HG03558 (cell line): ENCODE measurements at regions not wholly inside any gene's neighbourhood (a gene's known extent, or its start where the extent isn't known, plus 50 kb on each side); places are given as distances from the start of the nearest gene placed in this dataset.

Source experiments
- ATAC-seq: cut with Tn5 transposase; IDR thresholded peaks from one replicate; pipeline ENCODE4 v1.9.1; 2021; ENCODE audit warnings: moderate number of reproducible peaks; ENCODE audit not compliant: unreplicated experiment; ENCODE audit errors: extremely low read depth

GRCh38 chr2:237027712-237028029, 58.0 kb upstream of the COPS8 start:
- ATAC-seq = no peak

- ATAC-seq = no peak
Observed at GRCh38 chr2:237030382-237030781, 55.3 kb upstream of the COPS8 start.

- ATAC-seq = no peak
Observed at GRCh38 chr2:237033536-237034060, 52.1 kb upstream of the COPS8 start.

- no peak for ATAC-seq
Observed at GRCh38 chr2:237035781-237036475, 49.8 kb upstream of the COPS8 start.
